Stimulated activated CD8-positive, alpha-beta memory T cell treated with anti-CD3 and anti-CD28 coated beads, Interleukin-4, amount 100 ng/mL, for 4 hours (primary cell): ENCODE measurements at regions not wholly inside any gene's neighbourhood (a gene's known extent, or its start where the extent isn't known, plus 50 kb on each side); places are given as distances from the start of the nearest gene placed in this dataset.
"Not testable (repeated sequence)": the region's sequence is repeated elsewhere in the genome, so short reads cannot be mapped to it uniquely, and the experiment has no call there.

ENCODE experiments used
- DNase-seq, 2 donors: peaks; one replicate each; pipeline ENCODE4 v3.0.0-alpha.2; 2020; ENCODE audit warnings: low read depth in 2 of 2, low spot score in 1 of 2

GRCh38 chr2:64280812-64281211, 136.6 kb upstream of the PELI1 start:
- not testable (repeated sequence) for DNase-seq

DNA sequence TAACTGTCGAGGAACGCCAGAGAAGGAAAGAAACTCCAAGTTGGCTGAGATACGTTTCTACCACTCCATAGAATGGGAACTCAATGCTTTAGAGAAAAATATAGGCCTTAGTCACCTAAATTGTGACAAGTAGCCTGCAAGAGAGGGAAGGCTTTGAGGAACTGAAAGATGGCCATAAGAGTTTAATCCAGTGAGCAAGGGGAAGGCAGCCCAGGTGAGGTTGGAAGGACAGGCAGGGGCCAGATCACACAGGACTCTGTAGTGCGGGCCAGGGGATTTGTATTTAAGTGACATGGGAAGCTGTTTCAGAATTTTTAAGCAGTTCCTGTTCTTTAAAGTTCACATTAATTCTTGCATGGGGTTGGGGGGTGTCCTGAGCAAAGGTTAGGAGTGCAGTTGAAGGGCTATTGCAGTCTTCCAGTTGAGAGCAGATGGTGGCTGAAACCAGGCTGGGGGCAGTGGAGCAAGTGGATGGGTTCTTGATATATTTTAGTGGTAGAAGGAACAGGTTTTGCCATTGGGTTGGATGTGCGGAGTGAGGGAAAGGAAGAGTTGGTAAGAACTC, 138.9 kb upstream of the PELI1 start:
- no peak for DNase-seq

- no peak for DNase-seq
Measured at GRCh38 chr2:64283641-64284361, 139.6 kb upstream of the PELI1 start.

GRCh38 chr2:64284751-64285150, 140.5 kb upstream of the PELI1 start:
- no peak for DNase-seq

DNA sequence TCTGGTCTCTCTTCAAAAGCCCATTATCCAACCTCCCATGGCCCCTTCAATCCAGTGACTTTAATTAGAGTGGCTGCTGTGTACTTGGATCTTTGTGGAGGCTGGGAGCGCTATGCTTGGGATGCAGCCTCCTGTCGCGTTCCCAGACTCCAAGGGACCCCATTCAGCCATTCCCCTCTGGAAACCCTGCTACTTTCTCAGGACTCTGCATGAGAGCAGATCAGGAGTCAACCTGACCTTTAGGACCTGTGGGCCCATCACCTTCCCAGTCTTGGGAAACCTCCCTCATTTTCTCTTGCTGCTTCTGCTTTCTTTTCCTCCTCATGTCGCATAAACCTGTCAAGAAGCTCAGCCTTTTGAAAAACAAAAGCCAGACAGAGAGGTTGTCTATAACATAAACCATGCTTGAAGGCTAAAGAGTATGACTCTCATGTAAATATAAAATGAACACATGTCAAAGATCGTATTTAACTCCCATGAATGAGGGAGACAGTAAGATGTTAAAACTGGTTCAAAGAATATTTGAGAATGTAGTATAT, 143.1 kb upstream of the PELI1 start:
- no peak for DNase-seq

- no peak for DNase-seq
Measured at GRCh38 chr2:64288321-64289193, 144.3 kb upstream of the PELI1 start.

GRCh38 chr2:64289251-64289650, 145.0 kb upstream of the PELI1 start:
- no peak for DNase-seq

DNA sequence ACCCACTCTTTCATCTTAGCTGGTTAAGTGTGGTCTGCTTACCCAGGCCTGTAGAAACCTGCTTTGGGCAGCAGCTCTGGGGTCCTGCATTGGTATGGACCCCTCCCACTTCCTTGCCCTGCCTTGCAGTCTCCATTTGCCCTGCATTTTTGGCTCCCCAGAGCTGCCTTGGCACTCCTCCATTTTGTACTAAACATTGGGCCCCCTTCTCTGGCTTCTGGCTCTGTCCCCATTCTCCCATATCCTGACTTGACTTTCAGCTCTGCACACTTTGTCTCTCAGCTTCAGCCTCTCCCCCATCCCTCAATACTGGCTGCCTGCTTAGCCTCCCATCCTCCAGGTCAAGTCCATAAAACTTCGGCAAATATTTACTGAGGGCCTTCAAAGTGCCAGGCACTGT, 145.5 kb upstream of the PELI1 start:
- no peak for DNase-seq

DNA sequence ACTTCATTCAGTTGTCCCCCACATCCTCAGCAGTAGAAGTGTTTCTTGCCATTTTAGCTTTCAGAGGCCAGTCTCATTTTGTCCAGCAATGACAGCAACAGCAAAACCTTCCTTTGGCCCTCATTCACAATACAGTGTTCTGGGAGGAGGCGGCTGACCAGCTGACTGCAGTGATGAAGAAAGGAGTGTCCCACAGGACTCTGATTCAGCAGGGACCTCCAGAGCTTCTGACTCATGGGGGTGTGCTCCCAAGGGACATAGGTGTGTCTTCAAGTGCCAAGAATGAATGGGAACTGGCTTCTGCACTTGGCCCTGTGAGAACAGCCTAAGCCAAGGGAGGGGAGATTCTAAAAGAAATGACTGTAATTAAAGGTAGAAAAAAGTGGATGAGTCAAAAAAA, 147.0 kb upstream of the PELI1 start:
- DNase-seq, result no peak

DNA sequence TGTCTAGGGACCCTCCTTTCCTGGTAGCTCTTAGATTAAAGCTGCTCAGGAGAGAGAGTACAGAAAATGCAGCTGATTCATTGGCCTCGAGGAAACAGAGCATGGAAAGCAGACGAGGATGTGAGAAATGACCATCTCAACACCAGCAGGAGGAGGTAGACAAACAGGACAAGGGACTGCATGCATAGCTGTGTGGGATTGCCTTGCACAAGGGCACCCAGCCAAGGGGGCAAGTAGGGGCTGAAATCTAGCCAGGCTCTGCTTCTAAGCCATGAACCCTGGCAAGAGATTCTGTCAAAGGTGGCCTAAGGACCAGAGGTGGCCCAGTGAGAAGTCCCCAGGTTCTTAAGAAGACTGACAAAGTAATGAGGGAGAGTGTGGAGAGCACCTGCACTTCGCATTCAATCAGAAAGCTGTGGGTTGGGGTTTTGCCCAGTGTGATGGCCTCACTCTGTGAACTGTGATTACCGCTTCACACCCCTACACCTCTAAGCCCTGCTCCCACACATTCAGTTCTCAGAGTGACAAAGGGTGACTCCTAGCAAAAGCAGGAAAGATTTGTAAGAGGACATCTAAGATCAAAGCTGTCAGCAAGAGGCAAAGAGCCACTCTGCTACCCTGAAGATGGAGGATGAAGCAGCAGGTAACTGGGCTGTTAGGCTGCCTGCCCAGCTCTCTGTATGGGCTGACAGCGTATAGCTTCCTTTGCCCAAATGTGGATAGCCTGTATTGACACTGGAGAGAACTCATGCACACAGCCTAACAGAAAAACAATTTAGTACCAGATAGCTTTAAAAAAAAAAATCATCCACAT, 151.3 kb upstream of the PELI1 start:
- DNase-seq, result no peak

GRCh38 chr2:64296140-64296480, 151.9 kb upstream of the PELI1 start:
- no peak for DNase-seq

- DNase-seq, result no peak
Measured at GRCh38 chr2:64296695-64297346, 152.6 kb upstream of the PELI1 start.

DNA sequence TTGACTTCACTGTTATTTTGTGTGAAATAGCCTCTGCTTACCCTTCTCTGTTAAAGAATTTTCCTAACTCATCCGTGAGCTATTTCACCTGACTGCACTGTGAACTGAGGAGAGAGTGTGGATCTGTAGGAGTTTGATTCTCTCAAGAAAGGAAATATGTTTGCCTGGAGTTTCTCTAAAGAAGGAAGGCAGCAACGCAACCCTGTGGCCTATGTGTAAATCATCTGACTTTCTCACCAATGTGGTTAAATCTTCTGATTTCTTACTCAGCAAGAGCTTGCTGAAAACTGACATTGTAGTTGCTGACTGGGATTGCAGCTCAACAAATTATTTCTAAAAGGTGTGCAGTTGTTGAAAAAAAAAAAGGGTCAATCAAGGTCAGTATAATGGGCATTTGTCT, 153.9 kb upstream of the PELI1 start:
- no peak for DNase-seq

DNA sequence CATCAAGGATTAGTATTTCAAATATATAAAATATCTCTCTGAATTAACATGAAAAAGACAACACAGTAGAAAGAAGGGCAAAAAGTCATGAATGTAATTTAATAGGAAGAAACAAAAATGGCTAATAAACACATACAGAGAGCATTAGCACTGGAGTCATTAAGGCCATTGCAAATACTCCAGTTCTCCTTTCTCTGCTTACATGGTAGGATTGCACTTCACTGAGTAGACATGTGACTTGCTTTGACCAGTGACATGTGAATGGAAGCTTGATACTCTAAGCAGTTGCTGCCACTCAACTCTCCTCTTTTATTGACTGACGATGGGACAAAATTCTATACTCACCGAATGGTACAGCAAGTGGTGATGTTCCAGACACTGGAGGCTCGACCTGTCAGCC, 153.9 kb upstream of the LGALSL start:
- DNase-seq, result no peak

DNA sequence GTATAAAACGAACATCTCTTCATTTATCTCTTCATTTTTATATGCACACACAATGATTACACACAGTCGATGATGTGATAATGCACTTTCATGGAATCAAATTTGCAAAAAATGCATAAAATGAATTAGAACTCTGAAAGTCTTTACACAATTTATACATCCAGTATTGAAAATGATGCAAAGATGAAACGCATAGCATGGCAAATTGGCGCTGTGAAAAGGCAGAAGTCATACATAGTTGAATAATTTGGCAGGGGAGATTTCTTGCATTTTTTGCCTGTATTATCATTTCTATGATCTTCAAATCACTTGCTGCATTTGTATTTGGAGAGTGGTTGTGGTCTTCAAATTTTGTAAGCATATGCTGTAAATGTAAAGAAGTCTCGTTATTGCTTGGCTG, 150.7 kb upstream of the LGALSL start:
- no peak for DNase-seq

GRCh38 chr2:64307421-64307820, 146.5 kb upstream of the LGALSL start:
- DNase-seq, result no peak

- no peak for DNase-seq
Measured at GRCh38 chr2:64311191-64311910, 142.6 kb upstream of the LGALSL start.

- no peak for DNase-seq
Measured at GRCh38 chr2:64311948-64312621, 141.9 kb upstream of the LGALSL start.

DNA sequence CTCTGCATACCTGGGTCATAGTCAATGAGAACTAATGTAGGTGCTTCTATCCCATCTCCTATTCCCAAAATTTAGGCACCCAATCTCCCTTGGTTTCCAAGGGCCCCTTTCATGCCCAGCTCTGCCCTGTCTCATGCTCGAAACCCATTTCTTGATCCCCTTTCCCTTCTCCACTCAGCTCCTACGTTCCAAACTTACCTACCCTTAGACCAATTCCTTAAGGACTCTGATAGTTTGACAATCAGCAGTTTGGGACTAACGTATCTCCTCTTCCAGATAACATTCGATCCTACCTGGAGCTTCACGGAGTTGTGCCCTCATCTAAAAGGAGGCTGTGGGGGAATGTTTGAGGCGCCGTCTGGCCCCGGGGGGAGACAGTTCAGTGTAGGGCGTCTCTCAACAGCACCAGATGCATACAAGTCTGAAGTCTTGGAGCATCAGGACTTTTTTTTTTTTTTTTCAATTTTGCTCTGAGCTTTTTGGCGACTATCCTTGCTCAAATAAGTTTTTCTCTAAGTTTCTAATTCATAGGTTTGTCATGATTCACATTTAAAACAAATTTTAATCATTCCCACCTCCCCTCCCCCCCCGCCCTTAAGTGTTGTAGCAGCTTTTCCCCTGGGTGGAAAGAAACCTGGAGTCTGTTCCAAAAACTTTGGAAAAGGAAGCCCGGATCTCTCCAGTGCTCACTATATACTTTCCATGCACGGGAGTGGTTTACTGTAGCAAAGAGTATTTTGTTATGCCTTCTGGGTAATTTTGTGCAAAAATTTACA, 141.2 kb upstream of the LGALSL start:
- no peak for DNase-seq
